ENCODE measurements at regions not wholly inside any gene's neighbourhood (a gene's known extent, or its start where the extent isn't known, plus 50 kb on each side); places are given as distances from the start of the nearest gene placed in this dataset.

- BruUV-seq (replicated peaks), result no TSS peak
- DNase-seq, result no peak
- Histone ChIP-seq H3K9me3 (no peaks in the 10 kb centered on the region), H3K36me3 (ENCODE audit: control insufficient read depth, insufficient read depth, low read length) (no peaks in the 10 kb centered on the region), H3K27me3 (replicated peaks; ENCODE audit: control insufficient read depth, insufficient read depth, low read length) (no peaks in the 10 kb centered on the region), H3K4me3 (ENCODE audit: low read depth, low read length) (no peak overlapping the region), H3K4me1 (peaks cover 33% of the 10 kb centered on the region)
- Mint-ChIP-seq H3K27me3 (ENCODE audit: insufficient read depth, unreplicated experiment) (no peaks in the 10 kb centered on the region), H3K27ac (ENCODE audit: unreplicated experiment) (no peak overlapping the region), H3K36me3 (ENCODE audit: insufficient read depth, unreplicated experiment) (no peaks in the 10 kb centered on the region), H3K9me3 (ENCODE audit: unreplicated experiment) (peaks cover 12% of the 10 kb centered on the region), H3K4me1 (ENCODE audit: low read depth, unreplicated experiment) (peaks cover 26% of the 10 kb centered on the region), H3K4me3 (ENCODE audit: unreplicated experiment) (no peak overlapping the region)
- intact Hi-C loops (cut with micrococcal nuclease; ENCODE audit: unreplicated experiment), result no loop called here
- TF ChIP-seq CTCF (IDR thresholded peaks at IDR 0.05; ENCODE audit: insufficient read depth in 1 of 2, low read depth in 1 of 2, low read length in 1 of 2, severe bottlenecking in 1 of 2, unreplicated experiment in 1 of 2), result no peak
- ChIA-PET POLR2A (no interaction called here), CTCF (no interaction called here)
Measured at GRCh38 chr6:15790116-15790515, 127.3 kb upstream of the DTNBP1 start.

- POLR2A ChIA-PET, result no interaction called here
- BruUV-seq (replicated peaks), result no TSS peak
Measured at GRCh38 chr6:15786846-15787245, 124.0 kb upstream of the DTNBP1 start.

GRCh38 chr6:15783484-15783883 is 120.7 kb upstream of the DTNBP1 start:
- H3K36me3 Mint-ChIP-seq (ENCODE audit: insufficient read depth, unreplicated experiment), result no peaks in the 10 kb centered on the region
- BruUV-seq (replicated peaks), result no TSS peak
- no peak for TF ChIP-seq CTCF (IDR thresholded peaks at IDR 0.05; ENCODE audit: insufficient read depth in 1 of 2, low read depth in 1 of 2, low read length in 1 of 2, severe bottlenecking in 1 of 2, unreplicated experiment in 1 of 2)
- no peaks in the 10 kb centered on the region for H3K27me3 Mint-ChIP-seq (ENCODE audit: insufficient read depth, unreplicated experiment)
- POLR2A ChIA-PET, result no interaction called here
- Histone ChIP-seq H3K4me3 (ENCODE audit: low read depth, low read length) (no peak overlapping the region), H3K4me1 (no peaks in the 10 kb centered on the region), H3K36me3 (ENCODE audit: control insufficient read depth, insufficient read depth, low read length) (no peaks in the 10 kb centered on the region), H3K9me3 (no peaks in the 10 kb centered on the region), H3K27me3 (replicated peaks; ENCODE audit: control insufficient read depth, insufficient read depth, low read length) (no peaks in the 10 kb centered on the region)
- H3K9me3 Mint-ChIP-seq (ENCODE audit: unreplicated experiment), result peaks cover 6% of the 10 kb centered on the region
- no peak overlapping the region for H3K4me3 Mint-ChIP-seq (ENCODE audit: unreplicated experiment)
- H3K27ac Mint-ChIP-seq (ENCODE audit: unreplicated experiment), result no peak overlapping the region
- DNase-seq, result no peak
- H3K4me1 Mint-ChIP-seq (ENCODE audit: low read depth, unreplicated experiment), result no peaks in the 10 kb centered on the region
- intact Hi-C loops (cut with micrococcal nuclease; ENCODE audit: unreplicated experiment), result no loop called here
- CTCF ChIA-PET, result no interaction called here

More at GRCh38 chr6:15786846-15787245, 124.0 kb upstream of the DTNBP1 start:
- H3K27me3 Mint-ChIP-seq (ENCODE audit: insufficient read depth, unreplicated experiment), result no peaks in the 10 kb centered on the region
- no peak for TF ChIP-seq CTCF (IDR thresholded peaks at IDR 0.05; ENCODE audit: insufficient read depth in 1 of 2, low read depth in 1 of 2, low read length in 1 of 2, severe bottlenecking in 1 of 2, unreplicated experiment in 1 of 2)
- intact Hi-C loops (cut with micrococcal nuclease; ENCODE audit: unreplicated experiment), result no loop called here
- peaks cover 15% of the 10 kb centered on the region for H3K4me1 Mint-ChIP-seq (ENCODE audit: low read depth, unreplicated experiment)
- H3K36me3 ChIP-seq (ENCODE audit: control insufficient read depth, insufficient read depth, low read length), result no peaks in the 10 kb centered on the region
- no peaks in the 10 kb centered on the region for H3K9me3 ChIP-seq
- no peak overlapping the region for H3K4me3 ChIP-seq (ENCODE audit: low read depth, low read length)
- H3K36me3 Mint-ChIP-seq (ENCODE audit: insufficient read depth, unreplicated experiment), result no peaks in the 10 kb centered on the region
- peaks cover 12% of the 10 kb centered on the region for H3K4me1 ChIP-seq
- H3K9me3 Mint-ChIP-seq (ENCODE audit: unreplicated experiment), result peaks cover 12% of the 10 kb centered on the region
- H3K27me3 ChIP-seq (replicated peaks; ENCODE audit: control insufficient read depth, insufficient read depth, low read length), result no peaks in the 10 kb centered on the region
- CTCF ChIA-PET, result no interaction called here
- H3K27ac Mint-ChIP-seq (ENCODE audit: unreplicated experiment), result no peak overlapping the region
- no peak for DNase-seq
- H3K4me3 Mint-ChIP-seq (ENCODE audit: unreplicated experiment), result no peak overlapping the region
